HEK293T (cell line): ENCODE measurements at regions not wholly inside any gene's neighbourhood (a gene's known extent, or its start where the extent isn't known, plus 50 kb on each side); places are given as distances from the start of the nearest gene placed in this dataset.

ENCODE experiments used
- CTBP1 ChIP-seq: fragments of 450-650 bp; IDR thresholded peaks from 2 replicates; pipeline ENCODE4 v1.6.1; 2016; ENCODE audit warnings: borderline replicate concordance
- ELF4 ChIP-seq: fragments of 450-650 bp; IDR thresholded peaks from 2 replicates; pipeline ENCODE4 v1.6.1; 2017; ENCODE audit warnings: antibody characterized with exemption
- FOXK2 ChIP-seq: fragments of 450-650 bp; IDR thresholded peaks from 2 replicates; pipeline ENCODE4 v1.6.1; 2016; ENCODE audit warnings: mild to moderate bottlenecking
- FOXM1 ChIP-seq: fragments of 450-650 bp; IDR thresholded peaks from 2 replicates; pipeline ENCODE4 v1.6.1; 2017; ENCODE audit warnings: mild to moderate bottlenecking, borderline replicate concordance
- HDGF ChIP-seq: fragments of 450-650 bp; IDR thresholded peaks from 2 replicates; pipeline ENCODE4 v1.6.1; 2017; ENCODE audit warnings: antibody characterized with exemption, borderline replicate concordance
- L3MBTL2 ChIP-seq: fragments of 450-650 bp; conservative IDR thresholded peaks from 2 replicates; pipeline ENCODE4 v1.6.1; 2016; ENCODE audit warnings: mild to moderate bottlenecking
- LEF1 ChIP-seq: fragments of 450-650 bp; IDR thresholded peaks from 2 replicates; pipeline ENCODE4 v1.6.1; 2017; ENCODE audit warnings: mild to moderate bottlenecking, borderline replicate concordance
- SP1 ChIP-seq: fragments of 450-650 bp; IDR thresholded peaks from 2 replicates; pipeline ENCODE4 v1.6.1; 2017
- SUZ12 ChIP-seq: fragments of 450-650 bp; IDR thresholded peaks from 2 replicates; pipeline ENCODE4 v1.6.1; 2016; ENCODE audit warnings: mild to moderate bottlenecking
- TARDBP ChIP-seq: fragments of 450-650 bp; IDR thresholded peaks from 2 replicates; pipeline ENCODE4 v1.6.1; 2016
- ZNF384 ChIP-seq: fragments of 450-650 bp; IDR thresholded peaks from 2 replicates; pipeline ENCODE4 v1.6.1; 2016
- TF ChIP-seq, protein P1 (sequence below): fragments of 450-650 bp; IDR thresholded peaks from 2 replicates; pipeline ENCODE4 v1.6.1; 2016

- no peak for TF ChIP-seq ELF4
- no peak for TF ChIP-seq TARDBP
- no peak for TF ChIP-seq FOXM1
- no peak for TF ChIP-seq HDGF
- no peak for TF ChIP-seq L3MBTL2
- TF ChIP-seq, protein P1, sequence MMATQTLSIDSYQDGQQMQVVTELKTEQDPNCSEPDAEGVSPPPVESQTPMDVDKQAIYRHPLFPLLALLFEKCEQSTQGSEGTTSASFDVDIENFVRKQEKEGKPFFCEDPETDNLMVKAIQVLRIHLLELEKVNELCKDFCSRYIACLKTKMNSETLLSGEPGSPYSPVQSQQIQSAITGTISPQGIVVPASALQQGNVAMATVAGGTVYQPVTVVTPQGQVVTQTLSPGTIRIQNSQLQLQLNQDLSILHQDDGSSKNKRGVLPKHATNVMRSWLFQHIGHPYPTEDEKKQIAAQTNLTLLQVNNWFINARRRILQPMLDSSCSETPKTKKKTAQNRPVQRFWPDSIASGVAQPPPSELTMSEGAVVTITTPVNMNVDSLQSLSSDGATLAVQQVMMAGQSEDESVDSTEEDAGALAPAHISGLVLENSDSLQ = no peak
- no peak for TF ChIP-seq SP1
- TF ChIP-seq SUZ12 = no peak
- TF ChIP-seq FOXK2 = no peak
- TF ChIP-seq LEF1 = no peak
- no peak for TF ChIP-seq ZNF384
- no peak for TF ChIP-seq CTBP1
Measured at GRCh38 chr21:39054066-39054465, 129.2 kb downstream of the PSMG1 start.
